IMR-90 (cell line): ENCODE measurements at regions not wholly inside any gene's neighbourhood (a gene's known extent, or its start where the extent isn't known, plus 50 kb on each side); places are given as distances from the start of the nearest gene placed in this dataset.

ENCODE experiments used
- ATAC-seq: fragments of 200-7000 bp; cut with Tn5 transposase; 2 replicates; pipeline ENCODE4 v1.9.1; 2020; ENCODE audit warnings: low read depth, mild to moderate bottlenecking, moderate library complexity
- BruUV-seq: library from RNA; stranded (reverse); fragments of 400-500 nt; replicated peaks from 2 replicates; lab custom pipeline; 2021; lab: Mats Ljungman, UMichigan
- CTCF ChIA-PET: fragments of 300-600 bp; formaldehyde crosslinking; extraction: SDS; loops from one replicate; lab custom pipeline; 2021; ENCODE audit warnings: antibody characterized with exemption; lab: Yijun Ruan, JAX
- POLR2A ChIA-PET: fragments of 300-600 bp; sonication (Branson Sonifier 250); formaldehyde crosslinking; loops from one replicate; lab custom pipeline; 2022; ENCODE audit warnings: antibody characterized with exemption; ENCODE audit not compliant: unreplicated experiment; lab: Charles Lee
- DNase-seq: peaks from one replicate; pipeline ENCODE4 v3.0.0; 2013
- H2AFZ ChIP-seq: replicated peaks from 2 replicates; pipeline ENCODE3; 2013; ENCODE audit warnings: low read length, mild to moderate bottlenecking; ENCODE audit not compliant: poor library complexity
- H2AK5ac ChIP-seq: 2 replicates; pipeline ENCODE4 v1.6.1; 2013; ENCODE audit warnings: low read depth, low read length, inconsistent platforms
- H2AK9ac ChIP-seq: replicated peaks from 2 replicates; pipeline ENCODE3; 2013; ENCODE audit warnings: mild to moderate bottlenecking, low read depth, low read length, moderate library complexity; ENCODE audit not compliant: poor library complexity
- H2BK120ac ChIP-seq: 2 replicates; pipeline ENCODE4 v1.6.1; 2013; ENCODE audit warnings: low read depth, low read length, inconsistent platforms
- H2BK15ac ChIP-seq: 3 replicates; pipeline ENCODE4 v1.6.1; 2013; ENCODE audit warnings: low read depth, low read length, inconsistent platforms
- H2BK20ac ChIP-seq: 2 replicates; pipeline ENCODE4 v1.6.1; 2013; ENCODE audit warnings: low read depth, mild to moderate bottlenecking, inconsistent platforms, low read length, moderate library complexity
- H2BK5ac ChIP-seq: 2 replicates; pipeline ENCODE4 v1.6.1; 2013; ENCODE audit warnings: mild to moderate bottlenecking, low read depth, low read length, inconsistent platforms; ENCODE audit not compliant: poor library complexity, severe bottlenecking
- H3K14ac ChIP-seq: replicated peaks from 2 replicates; pipeline ENCODE4 v1.6.1; 2013; ENCODE audit warnings: low read depth, low read length, inconsistent platforms
- H3K18ac ChIP-seq: 2 replicates; pipeline ENCODE4 v1.6.1; 2013; ENCODE audit warnings: low read depth, low read length, control low read depth
- H3K23ac ChIP-seq: 2 replicates; pipeline ENCODE4 v1.6.1; 2013; ENCODE audit warnings: low read depth, low read length, inconsistent platforms
- H3K27ac ChIP-seq: 2 replicates; pipeline ENCODE4 v1.5.1; 2013; ENCODE audit warnings: mild to moderate bottlenecking, control low read depth, low read length; ENCODE audit not compliant: insufficient read depth
- H3K27me3 ChIP-seq: 2 replicates; pipeline ENCODE4 v1.6.1; 2013; ENCODE audit warnings: low read length; ENCODE audit not compliant: control insufficient read depth, insufficient read depth
- H3K36me3 ChIP-seq: 2 replicates; pipeline ENCODE4 v1.6.1; 2013; ENCODE audit warnings: low read length, mixed read lengths; ENCODE audit not compliant: control insufficient read depth, insufficient read depth
- H3K4ac ChIP-seq: 2 replicates; pipeline ENCODE4 v1.6.1; 2013; ENCODE audit warnings: low read depth, low read length, inconsistent platforms
- H3K4me1 ChIP-seq: 2 replicates; pipeline ENCODE4 v1.6.1; 2013; ENCODE audit warnings: low read length, mixed read lengths; ENCODE audit not compliant: control insufficient read depth, insufficient read depth
- H3K4me2 ChIP-seq: 2 replicates; pipeline ENCODE4 v1.6.1; 2013; ENCODE audit warnings: low read depth, mild to moderate bottlenecking, control low read depth, low read length, moderate library complexity
- H3K4me3 ChIP-seq: 2 replicates; pipeline ENCODE4 v1.5.1; 2013; ENCODE audit warnings: low read depth, mild to moderate bottlenecking, control low read depth, low read length, moderate library complexity; ENCODE audit not compliant: insufficient read depth
- H3K56ac ChIP-seq: 2 replicates; pipeline ENCODE4 v1.6.1; 2013; ENCODE audit warnings: low read length, inconsistent platforms; ENCODE audit not compliant: insufficient read depth; ENCODE audit errors: extremely low read depth
- H3K79me1 ChIP-seq, 2 experiments: 2 replicates each; pipeline ENCODE4 v1.6.1; 2013; ENCODE audit warnings: low read length in 2 of 2, inconsistent platforms in 1 of 2, low read depth in 1 of 2
- H3K9ac ChIP-seq: 2 replicates; pipeline ENCODE4 v1.6.1; 2013; ENCODE audit warnings: low read depth, low read length, control low read depth
- H3K9me1 ChIP-seq: 2 replicates; pipeline ENCODE4 v1.6.1; 2013; ENCODE audit warnings: low read length, inconsistent platforms; ENCODE audit not compliant: insufficient read depth
- H3K9me3 ChIP-seq: 2 replicates; pipeline ENCODE4 v1.6.1; 2013; ENCODE audit warnings: low read length; ENCODE audit not compliant: control insufficient read depth, insufficient read depth
- H4K20me1 ChIP-seq: 2 replicates; pipeline ENCODE4 v1.6.1; 2013; ENCODE audit warnings: low read length, inconsistent platforms; ENCODE audit not compliant: insufficient read depth
- H4K5ac ChIP-seq: 2 replicates; pipeline ENCODE4 v1.6.1; 2013; ENCODE audit warnings: mild to moderate bottlenecking, low read depth, low read length, control low read depth
- H4K8ac ChIP-seq, 2 experiments: 2 replicates each; pipeline ENCODE4 v1.6.1; 2013; ENCODE audit warnings: low read depth in 2 of 2, low read length in 2 of 2, control low read depth in 1 of 2, inconsistent platforms in 1 of 2
- H4K91ac ChIP-seq: 2 replicates; pipeline ENCODE4 v1.6.1; 2013; ENCODE audit warnings: low read depth, low read length, inconsistent platforms; ENCODE audit not compliant: insufficient read depth
- BHLHE40 ChIP-seq: fragments of 150-350 bp; IDR thresholded peaks from 2 replicates; pipeline ENCODE4 v1.6.1; 2016; ENCODE audit warnings: mild to moderate bottlenecking, low read depth, low read length
- CHD1 ChIP-seq: IDR thresholded peaks from 2 replicates; pipeline ENCODE4 v1.6.1; 2012; ENCODE audit warnings: low read depth, low read length, improper control_type of control experiment
- CTCF ChIP-seq: conservative IDR thresholded peaks from 2 replicates; pipeline ENCODE4 v1.5.1; 2012; ENCODE audit warnings: mild to moderate bottlenecking, low read depth, low read length, improper control_type of control experiment
- FOS ChIP-seq: fragments of 150-350 bp; IDR thresholded peaks from 2 replicates; pipeline ENCODE4 v1.6.1; 2016; ENCODE audit warnings: low read depth, low read length
- MAFK ChIP-seq: IDR thresholded peaks from 2 replicates; pipeline ENCODE4 v1.6.1; 2012; ENCODE audit warnings: low read depth, low read length, improper control_type of control experiment
- MAZ ChIP-seq: IDR thresholded peaks from 2 replicates; pipeline ENCODE4 v1.6.1; 2012; ENCODE audit warnings: low read depth, mild to moderate bottlenecking, low read length, improper control_type of control experiment, moderate library complexity, borderline replicate concordance
- MXI1 ChIP-seq: IDR thresholded peaks from 2 replicates; pipeline ENCODE4 v1.6.1; 2012; ENCODE audit warnings: low read depth, mild to moderate bottlenecking, low read length, moderate library complexity, borderline replicate concordance
- NFE2L2 ChIP-seq: fragments of 150-350 bp; IDR thresholded peaks from 2 replicates; pipeline ENCODE4 v1.6.1; 2016; ENCODE audit warnings: low read depth, mild to moderate bottlenecking, low read length
- POLR2A ChIP-seq: IDR thresholded peaks from 2 replicates; pipeline ENCODE4 v1.6.1; 2012; ENCODE audit warnings: mild to moderate bottlenecking, low read depth, low read length
- RAD21 ChIP-seq: IDR thresholded peaks from 2 replicates; pipeline ENCODE4 v1.6.1; 2012; ENCODE audit warnings: low read length, improper control_type of control experiment
- RFX5 ChIP-seq: IDR thresholded peaks from 2 replicates; pipeline ENCODE4 v1.8.0; 2012; ENCODE audit warnings: low read depth, mild to moderate bottlenecking, low read length, moderate library complexity
- SMC3 ChIP-seq: fragments of 150-350 bp; IDR thresholded peaks from 2 replicates; pipeline ENCODE4 v1.6.1; 2016; ENCODE audit warnings: low read depth, mild to moderate bottlenecking, antibody characterized with exemption, low read length, moderate library complexity
- WGBS, 2 experiments: methylation state at CpG; one replicate each; pipeline versions ENCODE4 v1.1.5 to v1.1.7; 2013; ENCODE audit warnings: missing lambda C conversion rate in 2 of 2; ENCODE audit not compliant: insufficient read length in 1 of 2; ENCODE audit errors: extremely low coverage in 2 of 2; 5-methylcytosine and 5-hydroxymethylcytosine counted together
- dilution Hi-C: fragments of 300-500 bp; cut with HindIII; formaldehyde crosslinking; loops from one replicate; pipeline ENCODE4 v1.14.3; 2018; ENCODE audit warnings: low sequenced_read_pairs; ENCODE audit not compliant: unreplicated experiment
- in situ Hi-C: fragments of 300-500 bp; cut with MboI; formaldehyde crosslinking; loops from 3 replicates; pipeline ENCODE4 v1.14.3; 2019; ENCODE audit warnings: low sequenced_read_pairs, inconsistent platforms, mixed read lengths
- intact Hi-C: fragments of 100-400 bp; cut with micrococcal nuclease; formaldehyde crosslinking; loops from 2 replicates; pipeline ENCODE4 v1.10.0; 2022
- TF ChIP-seq, protein P1 (sequence below): fragments of 150-350 bp; IDR thresholded peaks from 2 replicates; pipeline ENCODE4 v1.6.1; 2017; ENCODE audit warnings: mild to moderate bottlenecking, antibody characterized with exemption, low read length, low read depth

GRCh38 chr20:19045371-19045770 lies 167.1 kb upstream of the SLC24A3 start:
- no peaks in the 10 kb centered on the region for H3K27me3 ChIP-seq
- ChIA-PET POLR2A (no interaction called here), CTCF (no interaction called here)
- no peaks in the 10 kb centered on the region for H3K36me3 ChIP-seq
- H2BK120ac ChIP-seq = no peak overlapping the region
- H2AK9ac ChIP-seq = no peak overlapping the region
- peaks cover 12% of the 10 kb centered on the region; the same call in 1 of the 2 replicates for H3K9me3 ChIP-seq
- no CpG with 5 or more reads among the region's 4 CpGs for WGBS, 2 experiments
- no peak overlapping the region for H4K5ac ChIP-seq
- no peak overlapping the region for H3K23ac ChIP-seq
- H3K4me2 ChIP-seq = no peak overlapping the region
- H3K9ac ChIP-seq = no peak overlapping the region
- H3K79me1 ChIP-seq = no peaks in the 10 kb centered on the region
- no TSS peak for BruUV-seq
- in situ Hi-C loops = no loop called here
- H3K18ac ChIP-seq = no peak overlapping the region
- intact Hi-C loops = no loop called here
- H2AFZ ChIP-seq = no peak overlapping the region
- H3K27ac ChIP-seq = no peak overlapping the region
- H4K8ac ChIP-seq = no peak overlapping the region
- no peaks in the 10 kb centered on the region for H3K4me1 ChIP-seq
- dilution Hi-C loops = no loop called here
- H2BK15ac ChIP-seq = no peak overlapping the region
- H3K4ac ChIP-seq = no peak overlapping the region
- TF ChIP-seq CHD1 (no peak), MAFK (no peak), RFX5 (no peak), MAZ (no peak), MXI1 (no peak), NFE2L2 (no peak), BHLHE40 (no peak), SMC3 (no peak), CTCF (no peak), RAD21 (no peak), POLR2A (no peak), FOS (no peak)
- TF ChIP-seq, protein P1, sequence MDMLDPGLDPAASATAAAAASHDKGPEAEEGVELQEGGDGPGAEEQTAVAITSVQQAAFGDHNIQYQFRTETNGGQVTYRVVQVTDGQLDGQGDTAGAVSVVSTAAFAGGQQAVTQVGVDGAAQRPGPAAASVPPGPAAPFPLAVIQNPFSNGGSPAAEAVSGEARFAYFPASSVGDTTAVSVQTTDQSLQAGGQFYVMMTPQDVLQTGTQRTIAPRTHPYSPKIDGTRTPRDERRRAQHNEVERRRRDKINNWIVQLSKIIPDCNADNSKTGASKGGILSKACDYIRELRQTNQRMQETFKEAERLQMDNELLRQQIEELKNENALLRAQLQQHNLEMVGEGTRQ = no peak
- no peak overlapping the region for H3K4me3 ChIP-seq
- no peaks in the 10 kb centered on the region for H4K20me1 ChIP-seq
- no peak overlapping the region for H3K56ac ChIP-seq
- H3K9me1 ChIP-seq = no peaks in the 10 kb centered on the region
- no peak for ATAC-seq
- no peak overlapping the region for H4K91ac ChIP-seq
- no peak for DNase-seq
- no peak overlapping the region for H2BK5ac ChIP-seq
- H3K14ac ChIP-seq = no peak overlapping the region
- no peak overlapping the region for H2BK20ac ChIP-seq
- H2AK5ac ChIP-seq = no peak overlapping the region
